ENCODE measurements at regions not wholly inside any gene's neighbourhood (a gene's known extent, or its start where the extent isn't known, plus 50 kb on each side); places are given as distances from the start of the nearest gene placed in this dataset.

DNA sequence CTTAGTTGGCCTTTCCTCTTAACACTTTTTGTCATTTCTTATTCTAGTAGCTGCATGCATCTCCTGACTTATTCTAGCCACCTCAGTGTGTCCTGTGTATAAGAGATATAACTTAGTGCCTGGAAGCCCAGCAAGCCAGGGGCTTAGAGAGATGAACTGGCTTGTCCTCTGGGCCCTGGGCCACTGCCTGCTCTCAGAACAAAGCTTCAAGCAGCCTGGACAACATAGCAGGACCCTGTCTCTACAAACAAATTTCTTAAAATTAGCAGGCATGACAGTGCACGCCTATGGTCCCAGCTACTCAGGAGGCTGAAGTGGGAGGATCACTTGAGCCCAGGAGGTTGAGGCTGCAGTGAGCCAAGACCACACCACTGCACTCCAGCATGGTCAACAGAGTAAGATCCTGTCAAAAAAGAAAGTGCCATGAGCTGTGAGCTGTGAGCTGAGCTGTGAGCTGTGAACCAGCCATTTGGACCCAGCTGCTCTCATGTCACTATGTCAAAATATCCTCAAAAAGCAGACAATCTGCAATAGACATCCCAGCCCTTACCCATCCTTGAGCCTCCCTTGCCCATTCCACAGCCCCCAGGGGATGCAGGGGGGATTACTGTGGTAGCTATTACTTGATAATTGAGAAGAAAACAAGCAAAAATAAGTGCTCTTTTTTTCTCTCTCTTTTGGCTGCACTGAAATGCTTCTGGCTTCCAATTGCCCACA lies 174.5 kb downstream of the OPA1 start:
- H3K9me2 ChIP-seq (replicated peaks; ENCODE audit: control insufficient read depth, low read length): no peaks in the 10 kb centered on the region
- no peak for TF ChIP-seq EZH2phosphoT487 (IDR thresholded peaks at IDR 0.05; ENCODE audit: borderline replicate concordance, low read length)
- TF ChIP-seq, protein P1, sequence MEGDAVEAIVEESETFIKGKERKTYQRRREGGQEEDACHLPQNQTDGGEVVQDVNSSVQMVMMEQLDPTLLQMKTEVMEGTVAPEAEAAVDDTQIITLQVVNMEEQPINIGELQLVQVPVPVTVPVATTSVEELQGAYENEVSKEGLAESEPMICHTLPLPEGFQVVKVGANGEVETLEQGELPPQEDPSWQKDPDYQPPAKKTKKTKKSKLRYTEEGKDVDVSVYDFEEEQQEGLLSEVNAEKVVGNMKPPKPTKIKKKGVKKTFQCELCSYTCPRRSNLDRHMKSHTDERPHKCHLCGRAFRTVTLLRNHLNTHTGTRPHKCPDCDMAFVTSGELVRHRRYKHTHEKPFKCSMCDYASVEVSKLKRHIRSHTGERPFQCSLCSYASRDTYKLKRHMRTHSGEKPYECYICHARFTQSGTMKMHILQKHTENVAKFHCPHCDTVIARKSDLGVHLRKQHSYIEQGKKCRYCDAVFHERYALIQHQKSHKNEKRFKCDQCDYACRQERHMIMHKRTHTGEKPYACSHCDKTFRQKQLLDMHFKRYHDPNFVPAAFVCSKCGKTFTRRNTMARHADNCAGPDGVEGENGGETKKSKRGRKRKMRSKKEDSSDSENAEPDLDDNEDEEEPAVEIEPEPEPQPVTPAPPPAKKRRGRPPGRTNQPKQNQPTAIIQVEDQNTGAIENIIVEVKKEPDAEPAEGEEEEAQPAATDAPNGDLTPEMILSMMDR (IDR thresholded peaks at IDR 0.05; ENCODE audit: low read depth, low read length, poor library complexity, severe bottlenecking): no peak
- H3K4me1 ChIP-seq (ENCODE audit: control insufficient read depth, low read length): no peaks in the 10 kb centered on the region
- no peaks in the 10 kb centered on the region for H3K9me3 ChIP-seq (ENCODE audit: control insufficient read depth, insufficient read depth, low read length)
- no peaks in the 10 kb centered on the region for H4K20me1 ChIP-seq (ENCODE audit: control insufficient read depth, insufficient read depth, low read depth, low read length)
- H3K4me3 ChIP-seq (ENCODE audit: low read length): no peak overlapping the region
- no peak overlapping the region for H3K27ac ChIP-seq (ENCODE audit: low read depth, low read length)
- H3F3A ChIP-seq (ENCODE audit: control insufficient read depth, insufficient read depth): no peaks in the 10 kb centered on the region
- no peaks in the 10 kb centered on the region for H3K79me2 ChIP-seq (ENCODE audit: control insufficient read depth, low read length)
- no peaks in the 10 kb centered on the region for H3K36me3 ChIP-seq (ENCODE audit: control insufficient read depth, low read length)
- peaks cover 3% of the 10 kb centered on the region for H3K27me3 ChIP-seq (ENCODE audit: control insufficient read depth, low read length)
- no peak overlapping the region for H3K4me2 ChIP-seq (ENCODE audit: low read length)

DNA sequence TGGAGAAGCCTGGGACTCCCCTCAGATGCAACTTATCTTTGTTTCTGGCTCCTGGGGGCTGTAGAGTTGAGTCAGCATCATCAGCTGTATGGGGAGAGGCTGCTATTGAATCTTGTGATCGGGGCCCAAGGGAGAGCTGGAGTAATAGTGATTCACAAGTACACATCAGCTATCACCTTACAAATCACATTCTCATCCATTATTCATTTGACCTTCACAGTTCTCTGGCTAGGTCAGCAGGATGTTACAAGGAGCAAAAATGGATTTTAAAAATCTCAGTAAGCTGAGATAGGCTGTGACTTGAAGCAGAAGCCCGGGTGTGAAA lies 175.0 kb downstream of the OPA1 start:
- no peaks in the 10 kb centered on the region for H3K4me1 ChIP-seq (ENCODE audit: control insufficient read depth, low read length)
- no peaks in the 10 kb centered on the region for H3K36me3 ChIP-seq (ENCODE audit: control insufficient read depth, low read length)
- H3F3A ChIP-seq (ENCODE audit: control insufficient read depth, insufficient read depth): no peaks in the 10 kb centered on the region
- no peaks in the 10 kb centered on the region for H4K20me1 ChIP-seq (ENCODE audit: control insufficient read depth, insufficient read depth, low read depth, low read length)
- no peaks in the 10 kb centered on the region for H3K9me3 ChIP-seq (ENCODE audit: control insufficient read depth, insufficient read depth, low read length)
- H3K27me3 ChIP-seq (ENCODE audit: control insufficient read depth, low read length): peaks cover 3% of the 10 kb centered on the region
- TF ChIP-seq EZH2phosphoT487 (IDR thresholded peaks at IDR 0.05; ENCODE audit: borderline replicate concordance, low read length): no peak
- TF ChIP-seq, protein P1 (IDR thresholded peaks at IDR 0.05; ENCODE audit: low read depth, low read length, poor library complexity, severe bottlenecking): no peak
- no peak overlapping the region for H3K27ac ChIP-seq (ENCODE audit: low read depth, low read length)
- H3K4me2 ChIP-seq (ENCODE audit: low read length): no peak overlapping the region
- no peaks in the 10 kb centered on the region for H3K9me2 ChIP-seq (replicated peaks; ENCODE audit: control insufficient read depth, low read length)
- H3K79me2 ChIP-seq (ENCODE audit: control insufficient read depth, low read length): no peaks in the 10 kb centered on the region
- no peak overlapping the region for H3K4me3 ChIP-seq (ENCODE audit: low read length)

DNA sequence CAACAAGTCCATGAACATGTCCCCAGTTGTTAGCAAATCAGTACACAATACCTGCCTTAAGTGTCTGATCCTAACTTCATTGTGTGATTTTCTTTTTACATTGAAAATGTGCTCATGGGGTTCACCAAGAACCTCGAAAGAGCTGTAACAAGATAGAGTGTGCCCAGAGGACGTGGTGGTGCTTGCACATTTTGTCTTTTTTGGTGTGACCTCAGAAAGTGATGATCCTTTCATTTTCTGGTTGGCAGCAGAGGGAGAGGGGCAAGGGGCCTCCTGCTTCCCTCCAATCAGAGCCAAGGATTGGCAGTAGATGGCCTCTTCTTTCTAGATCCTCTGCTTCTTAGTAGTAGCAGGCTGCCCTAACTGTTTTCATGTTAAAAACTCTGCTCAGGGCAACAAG lies 176.4 kb downstream of the OPA1 start:
- Histone ChIP-seq H3K9me2 (replicated peaks; ENCODE audit: control insufficient read depth, low read length) (no peaks in the 10 kb centered on the region), H3K27ac (ENCODE audit: low read depth, low read length) (no peak overlapping the region), H3K27me3 (ENCODE audit: control insufficient read depth, low read length) (no peaks in the 10 kb centered on the region; the same call in 1 of the 2 replicates), H3K4me2 (ENCODE audit: low read length) (no peak overlapping the region), H3K36me3 (ENCODE audit: control insufficient read depth, low read length) (no peaks in the 10 kb centered on the region), H3F3A (ENCODE audit: control insufficient read depth, insufficient read depth) (no peaks in the 10 kb centered on the region), H4K20me1 (ENCODE audit: control insufficient read depth, insufficient read depth, low read depth, low read length) (no peaks in the 10 kb centered on the region), H3K4me1 (ENCODE audit: control insufficient read depth, low read length) (no peaks in the 10 kb centered on the region), H3K9me3 (ENCODE audit: control insufficient read depth, insufficient read depth, low read length) (no peaks in the 10 kb centered on the region), H3K4me3 (ENCODE audit: low read length) (no peak overlapping the region), H3K79me2 (ENCODE audit: control insufficient read depth, low read length) (no peaks in the 10 kb centered on the region)
- TF ChIP-seq, protein P1 (IDR thresholded peaks at IDR 0.05; ENCODE audit: low read depth, low read length, poor library complexity, severe bottlenecking): no peak
- no peak for TF ChIP-seq EZH2phosphoT487 (IDR thresholded peaks at IDR 0.05; ENCODE audit: borderline replicate concordance, low read length)
